ENCODE measurements at regions not wholly inside any gene's neighbourhood (a gene's known extent, or its start where the extent isn't known, plus 50 kb on each side); places are given as distances from the start of the nearest gene placed in this dataset.

- TF ChIP-seq FOSL2 (IDR thresholded peaks at IDR 0.05; ENCODE audit: borderline replicate concordance, low read depth) (no peak), PBX3 (IDR thresholded peaks at IDR 0.05) (no peak), SIN3A (IDR thresholded peaks at IDR 0.05; ENCODE audit: borderline replicate concordance, low read depth, low read length) (no peak), TCF12 (IDR thresholded peaks at IDR 0.05) (no peak), JUND (IDR thresholded peaks at IDR 0.05) (no peak), TEAD4 (IDR thresholded peaks at IDR 0.05; ENCODE audit: borderline replicate concordance, insufficient read depth) (no peak), YY1 (IDR thresholded peaks at IDR 0.05; ENCODE audit: low read depth) (no peak)
These were observed 162.2 kb upstream of the HNMT start (continued) for GRCh38 chr2:137802038-137802437.

- H3K9ac ChIP-seq: no peak overlapping the region
- no peak overlapping the region for H3K4me2 ChIP-seq
- H2AFZ ChIP-seq (ENCODE audit: low read depth): no peak overlapping the region
- no peak overlapping the region for H3K27ac ChIP-seq (ENCODE audit: low read depth in 2 of 2, low read length in 1 of 2)
- 0% methylated on average over 1 of the region's 1 CpG for WGBS (ENCODE audit: low lambda C conversion rate)
- no peak for DNase-seq
- POLR2A ChIA-PET: interaction anchor here (0.6 kb wide), 1 partner anchor 289 kb away, joined by 3 read pairs; no protein-coding TSS in a partner anchor
- no peaks in the 10 kb centered on the region for H3K79me2 ChIP-seq (ENCODE audit: insufficient read depth)
- no peaks in the 10 kb centered on the region for H3F3A ChIP-seq (replicated peaks; ENCODE audit: insufficient read depth)
- no peaks in the 10 kb centered on the region for H3K9me3 ChIP-seq
- H3K4me1 ChIP-seq (ENCODE audit: control insufficient read depth in 1 of 2, insufficient read depth in 2 of 2, low read depth in 1 of 2, low read length in 1 of 2): no peaks in the 10 kb centered on the region
- H3K36me3 ChIP-seq (replicated peaks in 1 of 2; ENCODE audit: control insufficient read depth in 1 of 2, insufficient read depth in 2 of 2, low read length in 1 of 2): no peaks in the 10 kb centered on the region
- CTCF ChIA-PET: interaction anchor here (1.1 kb wide), 1 partner anchor 11 kb away, joined by 4 read pairs; no protein-coding TSS in a partner anchor
- no peak for TF ChIP-seq ELF1 (IDR thresholded peaks at IDR 0.05)
- no peak for TF ChIP-seq JUND (IDR thresholded peaks at IDR 0.05)
- no peaks in the 10 kb centered on the region for H3K9me2 ChIP-seq
- no peak overlapping the region for H3K4me3 ChIP-seq (ENCODE audit: low read depth in 2 of 2, low read length in 1 of 2)
- H4K20me1 ChIP-seq (ENCODE audit: insufficient read depth): no peaks in the 10 kb centered on the region
- no peaks in the 10 kb centered on the region for H3K27me3 ChIP-seq (ENCODE audit: insufficient read depth)
These were observed 158.0 kb upstream of the HNMT start for GRCh38 chr2:137806068-137806805.

- no peaks in the 10 kb centered on the region for H3K36me3 ChIP-seq (replicated peaks in 1 of 2; ENCODE audit: control insufficient read depth in 1 of 2, insufficient read depth in 2 of 2, low read length in 1 of 2)
- ChIA-PET CTCF (interaction anchor here (1.1 kb wide), 1 partner anchor 29 kb away, joined by 3 read pairs; no protein-coding TSS in a partner anchor), POLR2A (no interaction called here)
- H3K4me1 ChIP-seq (ENCODE audit: control insufficient read depth in 1 of 2, insufficient read depth in 2 of 2, low read depth in 1 of 2, low read length in 1 of 2): no peaks in the 10 kb centered on the region
- H2AFZ ChIP-seq (ENCODE audit: low read depth): no peak overlapping the region
- no peaks in the 10 kb centered on the region for H3K27me3 ChIP-seq (ENCODE audit: insufficient read depth)
- no peaks in the 10 kb centered on the region for H3K9me2 ChIP-seq
- 32% methylated on average over 1 of the region's 1 CpG for WGBS (ENCODE audit: low lambda C conversion rate)
- no peak overlapping the region for H3K9ac ChIP-seq
- no peaks in the 10 kb centered on the region for H3F3A ChIP-seq (replicated peaks; ENCODE audit: insufficient read depth)
- no peaks in the 10 kb centered on the region for H4K20me1 ChIP-seq (ENCODE audit: insufficient read depth)
- TF ChIP-seq POLR2AphosphoS5 (IDR thresholded peaks at IDR 0.05; ENCODE audit: low read depth, low read length) (no peak), EZH2phosphoT487 (IDR thresholded peaks at IDR 0.05; ENCODE audit: borderline replicate concordance, low read depth) (no peak), MAX (IDR thresholded peaks at IDR 0.05; ENCODE audit: low read depth) (no peak), EP300 (IDR thresholded peaks at IDR 0.05; ENCODE audit: borderline replicate concordance in 1 of 2, low read depth in 1 of 2, low read length in 1 of 2) (no peak), TCF12 (IDR thresholded peaks at IDR 0.05) (no peak), MXI1 (IDR thresholded peaks at IDR 0.05; ENCODE audit: low read depth, low read length) (no peak), RAD21 (IDR thresholded peaks at IDR 0.05; ENCODE audit: low read length) (no peak), USF2 (IDR thresholded peaks at IDR 0.05; ENCODE audit: borderline replicate concordance, low read depth, low read length) (no peak), GATA2 (CRISPR knock-in tag; IDR thresholded peaks at IDR 0.05) (no peak), ZBTB33 (IDR thresholded peaks at IDR 0.05; ENCODE audit: borderline replicate concordance, low read depth) (no peak)
- H3K4me2 ChIP-seq: no peak overlapping the region
- no peaks in the 10 kb centered on the region for H3K79me2 ChIP-seq (ENCODE audit: insufficient read depth)
- H3K27ac ChIP-seq (ENCODE audit: low read depth in 2 of 2, low read length in 1 of 2): no peak overlapping the region
- H3K9me3 ChIP-seq: no peaks in the 10 kb centered on the region
- DNase-seq: no peak
- no peak overlapping the region for H3K4me3 ChIP-seq (ENCODE audit: low read depth in 2 of 2, low read length in 1 of 2)
These were observed 155.0 kb upstream of the HNMT start for GRCh38 chr2:137809252-137809651.
